GM23338 (cell line): ENCODE measurements at regions not wholly inside any gene's neighbourhood (a gene's known extent, or its start where the extent isn't known, plus 50 kb on each side); places are given as distances from the start of the nearest gene placed in this dataset.

Source experiments
- ATAC-seq: fragments of 200-7000 bp; cut with Tn5 transposase; 3 replicates; pipeline ENCODE4 v1.9.1; 2020
- DNase-seq: peaks from one replicate; pipeline ENCODE4 v3.0.0-alpha.2; 2015; ENCODE audit warnings: low spot score
- H2AFZ ChIP-seq: fragments of 200-600 bp; sonication (generic); 2 replicates; pipeline ENCODE4 v1.8.0; 2016; ENCODE audit warnings: antibody characterized with exemption, mild to moderate bottlenecking, moderate library complexity
- H3F3A ChIP-seq: fragments of 200-600 bp; sonication (generic); replicated peaks from 2 replicates; pipeline ENCODE4 v1.8.0; 2017; ENCODE audit warnings: antibody characterized with exemption, mixed run types, low read depth
- H3K27ac ChIP-seq: fragments of 200-600 bp; sonication (generic); 2 replicates; pipeline ENCODE4 v1.6.1; 2016; ENCODE audit warnings: low read depth
- H3K27me3 ChIP-seq: fragments of 200-600 bp; sonication (generic); 2 replicates; pipeline ENCODE4 v1.8.0; 2016; ENCODE audit warnings: mild to moderate bottlenecking, mixed run types, moderate library complexity; ENCODE audit not compliant: insufficient read depth
- H3K36me3 ChIP-seq: fragments of 200-600 bp; sonication (generic); 2 replicates; pipeline ENCODE4 v1.8.0; 2016; ENCODE audit warnings: mild to moderate bottlenecking; ENCODE audit not compliant: insufficient read depth
- H3K4me1 ChIP-seq: fragments of 200-600 bp; sonication (generic); 2 replicates; pipeline ENCODE4 v1.8.0; 2016; ENCODE audit warnings: mild to moderate bottlenecking, moderate library complexity; ENCODE audit not compliant: insufficient read depth
- H3K4me2 ChIP-seq: fragments of 200-600 bp; sonication (generic); 2 replicates; pipeline ENCODE4 v1.7.1; 2017; ENCODE audit warnings: mixed run types
- H3K4me3 ChIP-seq: fragments of 200-600 bp; sonication (generic); 2 replicates; pipeline ENCODE4 v1.6.1; 2016; ENCODE audit warnings: mixed run types
- H3K79me2 ChIP-seq: fragments of 200-600 bp; sonication (generic); replicated peaks from 2 replicates; pipeline ENCODE4 v1.8.0; 2017; ENCODE audit warnings: mild to moderate bottlenecking; ENCODE audit not compliant: insufficient read depth
- H3K9me2 ChIP-seq: fragments of 200-600 bp; sonication (generic); 2 replicates; pipeline ENCODE4 v1.8.0; 2017; ENCODE audit not compliant: insufficient read depth
- H4K20me1 ChIP-seq: fragments of 200-600 bp; sonication (generic); replicated peaks from 2 replicates; pipeline ENCODE4 v1.8.0; 2017; ENCODE audit warnings: mild to moderate bottlenecking; ENCODE audit not compliant: insufficient read depth
- H3K27ac Mint-ChIP-seq: 2 replicates; pipeline ENCODE4 v1.8.0; 2020; ENCODE audit warnings: inconsistent platforms, mild to moderate bottlenecking, moderate library complexity, mixed read lengths
- H3K27me3 Mint-ChIP-seq: 3 replicates; pipeline ENCODE4 v1.8.0; 2022; ENCODE audit warnings: low read depth, mild to moderate bottlenecking, moderate library complexity, mixed read lengths, inconsistent platforms; ENCODE audit not compliant: insufficient read depth, poor library complexity
- H3K36me3 Mint-ChIP-seq: 3 replicates; pipeline ENCODE4 v1.8.0; 2021; ENCODE audit warnings: low read depth, mild to moderate bottlenecking, inconsistent platforms, moderate library complexity, mixed read lengths
- H3K4me1 Mint-ChIP-seq: 3 replicates; pipeline ENCODE4 v1.8.0; 2020; ENCODE audit warnings: mild to moderate bottlenecking, inconsistent platforms, mixed read lengths
- H3K4me3 Mint-ChIP-seq: 3 replicates; pipeline ENCODE4 v1.8.0; 2021; ENCODE audit warnings: moderate library complexity, mild to moderate bottlenecking, inconsistent platforms, mixed read lengths
- H3K9me3 Mint-ChIP-seq: 3 replicates; pipeline ENCODE4 v1.8.0; 2020; ENCODE audit warnings: moderate library complexity, mild to moderate bottlenecking, inconsistent platforms, mixed read lengths
- ETS1 ChIP-seq: IDR thresholded peaks from 2 replicates; pipeline ENCODE4 v1.6.1; 2016; ENCODE audit warnings: antibody characterized with exemption
- EZH2 ChIP-seq: fragments of 200-600 bp; sonication (generic); IDR thresholded peaks from one replicate; pipeline ENCODE4 v1.8.0; 2017; ENCODE audit warnings: antibody characterized with exemption, mild to moderate bottlenecking, low read depth; ENCODE audit not compliant: unreplicated experiment
- JUNB ChIP-seq: IDR thresholded peaks from one replicate; pipeline ENCODE4 v1.6.1; 2016; ENCODE audit warnings: antibody characterized with exemption; ENCODE audit not compliant: unreplicated experiment
- POLR2AphosphoS5 ChIP-seq: IDR thresholded peaks from 2 replicates; pipeline ENCODE4 v1.6.1; 2016; ENCODE audit warnings: antibody characterized with exemption, low read depth
- REST ChIP-seq: IDR thresholded peaks from one replicate; pipeline ENCODE4 v1.6.1; 2018; ENCODE audit warnings: antibody characterized with exemption; ENCODE audit not compliant: unreplicated experiment
- ZNF331 ChIP-seq: fragments of 250-450 bp; sonication (Bioruptor Pico); IDR thresholded peaks from 2 replicates; pipeline ENCODE4 v1.5.0; 2020; ENCODE audit warnings: low read depth, mild to moderate bottlenecking, moderate library complexity
- ZNF462 ChIP-seq: fragments of 250-450 bp; sonication (Bioruptor Pico); IDR thresholded peaks from 2 replicates; pipeline ENCODE4 v1.5.0; 2020; ENCODE audit warnings: mild to moderate bottlenecking, moderate library complexity

- H3K27ac Mint-ChIP-seq, result no peak overlapping the region
- no peak overlapping the region for H3K27ac ChIP-seq
- no peak overlapping the region for H3K4me3 ChIP-seq
- no peaks in the 10 kb centered on the region for H3K9me3 Mint-ChIP-seq
- no peaks in the 10 kb centered on the region for H3K27me3 ChIP-seq
- H3K4me1 Mint-ChIP-seq, result peaks cover 13% of the 10 kb centered on the region
- no peak for ATAC-seq
- TF ChIP-seq ZNF331 (no peak), EZH2 (no peak), ZNF462 (no peak), JUNB (no peak), ETS1 (no peak), REST (no peak), POLR2AphosphoS5 (no peak)
- no peaks in the 10 kb centered on the region for H3K9me2 ChIP-seq
- H3K79me2 ChIP-seq, result no peaks in the 10 kb centered on the region
- no peaks in the 10 kb centered on the region for H4K20me1 ChIP-seq
- H2AFZ ChIP-seq, result no peak overlapping the region
- H3K36me3 Mint-ChIP-seq, result no peaks in the 10 kb centered on the region
- no peak overlapping the region for H3K4me2 ChIP-seq
- peaks cover 8% of the 10 kb centered on the region for H3K4me1 ChIP-seq
- no peaks in the 10 kb centered on the region for H3K27me3 Mint-ChIP-seq
- no peaks in the 10 kb centered on the region for H3K36me3 ChIP-seq
- no peak for DNase-seq
- no peaks in the 10 kb centered on the region for H3F3A ChIP-seq
- H3K4me3 Mint-ChIP-seq, result no peak overlapping the region
Measured at GRCh38 chr7:33750177-33750576, 155.2 kb upstream of the BMPER start.
